ENCODE measurements at regions not wholly inside any gene's neighbourhood (a gene's known extent, or its start where the extent isn't known, plus 50 kb on each side); places are given as distances from the start of the nearest gene placed in this dataset.

GRCh38 chr10:78696791-78697395 is 371.9 kb upstream of the ZMIZ1 start:
- Histone ChIP-seq H3K27me3 (ENCODE audit: insufficient read depth, low read length, poor library complexity, severe bottlenecking) (no peaks in the 10 kb centered on the region), H3K36me3 (ENCODE audit: insufficient read depth, low read length) (no peaks in the 10 kb centered on the region), H3K4me3 (ENCODE audit: low read length) (no peak overlapping the region), H3K4me1 (ENCODE audit: insufficient read depth, low read length) (no peaks in the 10 kb centered on the region), H3K27ac (ENCODE audit: low read depth, low read length) (no peak overlapping the region), H3K9me3 (ENCODE audit: low read length) (no peaks in the 10 kb centered on the region)
- Mint-ChIP-seq H3K36me3 (no peaks in the 10 kb centered on the region), H3K27ac (no peak overlapping the region), H3K4me1 (no peaks in the 10 kb centered on the region), H3K9me3 (no peaks in the 10 kb centered on the region), H3K27me3 (peaks cover 6 to 32% of the 10 kb centered on the region in 2 donors), H3K4me3 (no peak overlapping the region)
- no peak for DNase-seq
- POLR2A ChIA-PET = no interaction called here
- CTCF ChIA-PET = no interaction called here

GRCh38 chr10:78699971-78700370 is 368.8 kb upstream of the ZMIZ1 start:
- H3K9me3 ChIP-seq (ENCODE audit: low read length) = no peaks in the 10 kb centered on the region
- H3K27ac ChIP-seq (ENCODE audit: low read depth, low read length) = no peak overlapping the region
- no peaks in the 10 kb centered on the region for H3K4me1 ChIP-seq (ENCODE audit: insufficient read depth, low read length)
- Mint-ChIP-seq H3K27me3 (peaks cover 6 to 30% of the 10 kb centered on the region in 2 donors), H3K36me3 (no peaks in the 10 kb centered on the region), H3K4me3 (no peak overlapping the region), H3K27ac (no peak overlapping the region), H3K4me1 (no peaks in the 10 kb centered on the region), H3K9me3 (no peaks in the 10 kb centered on the region)
- no peaks in the 10 kb centered on the region for H3K27me3 ChIP-seq (ENCODE audit: insufficient read depth, low read length, poor library complexity, severe bottlenecking)
- no peak overlapping the region for H3K4me3 ChIP-seq (ENCODE audit: low read length)
- ChIA-PET POLR2A (no interaction called here), CTCF (no interaction called here)
- no peak for DNase-seq
- H3K36me3 ChIP-seq (ENCODE audit: insufficient read depth, low read length) = no peaks in the 10 kb centered on the region

GRCh38 chr10:78700413-78700812 is 368.4 kb upstream of the ZMIZ1 start:
- Mint-ChIP-seq H3K36me3 (no peaks in the 10 kb centered on the region), H3K4me1 (no peaks in the 10 kb centered on the region), H3K27me3 (peaks cover 6 to 33% of the 10 kb centered on the region in 2 donors), H3K27ac (no peak overlapping the region), H3K9me3 (no peaks in the 10 kb centered on the region), H3K4me3 (no peak overlapping the region)
- Histone ChIP-seq H3K36me3 (ENCODE audit: insufficient read depth, low read length) (no peaks in the 10 kb centered on the region), H3K27me3 (ENCODE audit: insufficient read depth, low read length, poor library complexity, severe bottlenecking) (no peaks in the 10 kb centered on the region), H3K27ac (ENCODE audit: low read depth, low read length) (no peak overlapping the region), H3K9me3 (ENCODE audit: low read length) (no peaks in the 10 kb centered on the region), H3K4me3 (ENCODE audit: low read length) (no peak overlapping the region), H3K4me1 (ENCODE audit: insufficient read depth, low read length) (no peaks in the 10 kb centered on the region)
- no peak for DNase-seq
- ChIA-PET POLR2A (no interaction called here), CTCF (interaction anchor here (1.0 kb wide), 1 partner anchor 12 kb away, joined by 3 read pairs; no protein-coding TSS in a partner anchor)

GRCh38 chr10:78700816-78701520 is 367.8 kb upstream of the ZMIZ1 start:
- no peak overlapping the region for H3K27ac ChIP-seq (ENCODE audit: low read depth, low read length)
- H3K4me3 ChIP-seq (ENCODE audit: low read length) = no peak overlapping the region
- no peaks in the 10 kb centered on the region for H3K36me3 Mint-ChIP-seq
- no peaks in the 10 kb centered on the region for H3K4me1 Mint-ChIP-seq
- no peak overlapping the region for H3K27ac Mint-ChIP-seq
- no peaks in the 10 kb centered on the region for H3K27me3 ChIP-seq (ENCODE audit: insufficient read depth, low read length, poor library complexity, severe bottlenecking)
- H3K9me3 Mint-ChIP-seq = no peaks in the 10 kb centered on the region
- H3K4me1 ChIP-seq (ENCODE audit: insufficient read depth, low read length) = no peaks in the 10 kb centered on the region
- H3K4me3 Mint-ChIP-seq = no peak overlapping the region
- CTCF ChIA-PET = interaction anchor here (1.0 kb wide), 1 partner anchor 12 kb away, joined by 3 read pairs; no protein-coding TSS in a partner anchor
- H3K27me3 Mint-ChIP-seq = peaks cover 6 to 33% of the 10 kb centered on the region in 2 donors
- no peak for DNase-seq
- H3K36me3 ChIP-seq (ENCODE audit: insufficient read depth, low read length) = no peaks in the 10 kb centered on the region
- no peaks in the 10 kb centered on the region for H3K9me3 ChIP-seq (ENCODE audit: low read length)
- POLR2A ChIA-PET = no interaction called here

GRCh38 chr10:78702186-78702585 is 366.6 kb upstream of the ZMIZ1 start:
- DNase-seq = no peak
- Mint-ChIP-seq H3K27me3 (peaks cover 6 to 33% of the 10 kb centered on the region in 2 donors), H3K9me3 (no peaks in the 10 kb centered on the region), H3K4me1 (no peaks in the 10 kb centered on the region), H3K4me3 (no peak overlapping the region), H3K27ac (no peak overlapping the region), H3K36me3 (no peaks in the 10 kb centered on the region)
- CTCF ChIA-PET = no interaction called here
- POLR2A ChIA-PET = no interaction called here
- Histone ChIP-seq H3K27me3 (ENCODE audit: insufficient read depth, low read length, poor library complexity, severe bottlenecking) (no peaks in the 10 kb centered on the region), H3K36me3 (ENCODE audit: insufficient read depth, low read length) (no peaks in the 10 kb centered on the region), H3K9me3 (ENCODE audit: low read length) (no peaks in the 10 kb centered on the region), H3K27ac (ENCODE audit: low read depth, low read length) (no peak overlapping the region), H3K4me1 (ENCODE audit: insufficient read depth, low read length) (no peaks in the 10 kb centered on the region), H3K4me3 (ENCODE audit: low read length) (no peak overlapping the region)

- no peak overlapping the region for H3K4me3 Mint-ChIP-seq
- H3K4me3 ChIP-seq (ENCODE audit: low read length) = no peak overlapping the region
- H3K4me1 Mint-ChIP-seq = no peaks in the 10 kb centered on the region
- H3K9me3 ChIP-seq (ENCODE audit: low read length) = no peaks in the 10 kb centered on the region
- H3K9me3 Mint-ChIP-seq = no peaks in the 10 kb centered on the region
- no peaks in the 10 kb centered on the region for H3K4me1 ChIP-seq (ENCODE audit: insufficient read depth, low read length)
- no peak overlapping the region for H3K27ac Mint-ChIP-seq
- POLR2A ChIA-PET = no interaction called here
- CTCF ChIA-PET = no interaction called here
- H3K36me3 ChIP-seq (ENCODE audit: insufficient read depth, low read length) = no peaks in the 10 kb centered on the region
- H3K27me3 ChIP-seq (ENCODE audit: insufficient read depth, low read length, poor library complexity, severe bottlenecking) = no peaks in the 10 kb centered on the region
- DNase-seq = no peak
- peaks cover 6 to 33% of the 10 kb centered on the region in 2 donors for H3K27me3 Mint-ChIP-seq
- H3K27ac ChIP-seq (ENCODE audit: low read depth, low read length) = no peak overlapping the region
- H3K36me3 Mint-ChIP-seq = no peaks in the 10 kb centered on the region
These were observed 365.9 kb upstream of the ZMIZ1 start for GRCh38 chr10:78702876-78703275.

- H3K27ac Mint-ChIP-seq = no peak overlapping the region
- H3K4me1 Mint-ChIP-seq = no peaks in the 10 kb centered on the region
- H3K27me3 Mint-ChIP-seq = peaks cover 9 to 33% of the 10 kb centered on the region in 2 donors
- DNase-seq = no peak
- Histone ChIP-seq H3K27me3 (ENCODE audit: insufficient read depth, low read length, poor library complexity, severe bottlenecking) (no peaks in the 10 kb centered on the region), H3K4me1 (ENCODE audit: insufficient read depth, low read length) (no peaks in the 10 kb centered on the region), H3K27ac (ENCODE audit: low read depth, low read length) (no peak overlapping the region), H3K4me3 (ENCODE audit: low read length) (no peak overlapping the region), H3K9me3 (ENCODE audit: low read length) (no peaks in the 10 kb centered on the region), H3K36me3 (ENCODE audit: insufficient read depth, low read length) (no peaks in the 10 kb centered on the region)
- H3K9me3 Mint-ChIP-seq = no peaks in the 10 kb centered on the region
- H3K36me3 Mint-ChIP-seq = no peaks in the 10 kb centered on the region
- ChIA-PET CTCF (no interaction called here), POLR2A (no interaction called here)
- no peak overlapping the region for H3K4me3 Mint-ChIP-seq
These were observed 365.2 kb upstream of the ZMIZ1 start for GRCh38 chr10:78703593-78703992.

GRCh38 chr10:78706256-78706655 is 362.5 kb upstream of the ZMIZ1 start:
- DNase-seq = no peak
- H3K27me3 ChIP-seq (ENCODE audit: insufficient read depth, low read length, poor library complexity, severe bottlenecking) = no peaks in the 10 kb centered on the region
- ChIA-PET POLR2A (no interaction called here), CTCF (no interaction called here)
- no peaks in the 10 kb centered on the region for H3K4me1 ChIP-seq (ENCODE audit: insufficient read depth, low read length)
- H3K4me3 Mint-ChIP-seq = no peak overlapping the region
- no peaks in the 10 kb centered on the region for H3K4me1 Mint-ChIP-seq
- H3K36me3 ChIP-seq (ENCODE audit: insufficient read depth, low read length) = no peaks in the 10 kb centered on the region
- no peaks in the 10 kb centered on the region for H3K9me3 Mint-ChIP-seq
- no peak overlapping the region for H3K27ac ChIP-seq (ENCODE audit: low read depth, low read length)
- H3K36me3 Mint-ChIP-seq = no peaks in the 10 kb centered on the region
- peaks cover 12 to 25% of the 10 kb centered on the region in 2 donors for H3K27me3 Mint-ChIP-seq
- H3K4me3 ChIP-seq (ENCODE audit: low read length) = no peak overlapping the region
- H3K27ac Mint-ChIP-seq = no peak overlapping the region
- no peaks in the 10 kb centered on the region for H3K9me3 ChIP-seq (ENCODE audit: low read length)

Data from CD8-positive, alpha-beta memory T cell (primary cell).